CD8-positive, alpha-beta memory T cell (primary cell): ENCODE measurements at regions not wholly inside any gene's neighbourhood (a gene's known extent, or its start where the extent isn't known, plus 50 kb on each side); places are given as distances from the start of the nearest gene placed in this dataset.

Experiments used
- CTCF ChIA-PET: fragments of 350-600 bp; sonication (Branson Sonifier 250); formaldehyde crosslinking; loops from one replicate; lab custom pipeline; 2021; ENCODE audit warnings: antibody characterized with exemption; lab: Charles Lee
- POLR2A ChIA-PET: fragments of 350-600 bp; sonication (Branson Sonifier 250); formaldehyde crosslinking; loops from one replicate; lab custom pipeline; 2021; ENCODE audit warnings: antibody characterized with exemption; lab: Charles Lee
- DNase-seq, 5 donors: peaks; one replicate each; pipeline versions ENCODE4 v3.0.0 to v3.0.0-alpha.2; 2020 to 2022; ENCODE audit warnings: mixed read lengths in 1 of 5
- H3K27ac ChIP-seq: one replicate; pipeline ENCODE4 v1.7.0; 2013; ENCODE audit warnings: low read depth, mild to moderate bottlenecking, low read length, moderate library complexity
- H3K27me3 ChIP-seq: 2 replicates; pipeline ENCODE4 v1.7.0; 2013; ENCODE audit warnings: low read length, mild to moderate bottlenecking; ENCODE audit not compliant: insufficient read depth, poor library complexity, severe bottlenecking
- H3K36me3 ChIP-seq: 2 replicates; pipeline ENCODE4 v1.7.0; 2013; ENCODE audit warnings: mild to moderate bottlenecking, low read length, moderate library complexity; ENCODE audit not compliant: insufficient read depth
- H3K4me1 ChIP-seq: 2 replicates; pipeline ENCODE4 v1.7.0; 2013; ENCODE audit warnings: mild to moderate bottlenecking, low read length, moderate library complexity; ENCODE audit not compliant: insufficient read depth
- H3K4me3 ChIP-seq: 2 replicates; pipeline ENCODE4 v1.7.0; 2013; ENCODE audit warnings: mild to moderate bottlenecking, low read length
- H3K9me3 ChIP-seq: 2 replicates; pipeline ENCODE4 v1.7.0; 2013; ENCODE audit warnings: mild to moderate bottlenecking, low read length
- H3K27ac Mint-ChIP-seq, 8 donors: one replicate each; pipeline ENCODE4 v1.8.0; 2020 to 2021; ENCODE audit warnings: mixed read lengths in 8 of 8, mild to moderate bottlenecking in 6 of 8, inconsistent platforms in 3 of 8, moderate library complexity in 3 of 8
- H3K27me3 Mint-ChIP-seq, 2 donors: one replicate each; pipeline ENCODE4 v1.8.0; 2020 to 2021; ENCODE audit warnings: mixed read lengths in 2 of 2, mild to moderate bottlenecking in 1 of 2, moderate library complexity in 1 of 2
- H3K36me3 Mint-ChIP-seq, 3 donors: one replicate each; pipeline ENCODE4 v1.8.0; 2020 to 2021; ENCODE audit warnings: mixed read lengths in 3 of 3, inconsistent platforms in 1 of 3, mild to moderate bottlenecking in 1 of 3
- H3K4me1 Mint-ChIP-seq, 3 donors: one replicate each; pipeline ENCODE4 v1.8.0; 2020 to 2021; ENCODE audit warnings: mixed read lengths in 3 of 3, inconsistent platforms in 1 of 3, mild to moderate bottlenecking in 1 of 3
- H3K4me3 Mint-ChIP-seq, 7 donors: one replicate each; pipeline ENCODE4 v1.8.0; 2020 to 2021; ENCODE audit warnings: mixed read lengths in 7 of 7, mild to moderate bottlenecking in 6 of 7, moderate library complexity in 4 of 7, inconsistent platforms in 2 of 7
- H3K9me3 Mint-ChIP-seq, 5 donors: one replicate each; pipeline ENCODE4 v1.8.0; 2020 to 2022; ENCODE audit warnings: mixed read lengths in 5 of 5, mild to moderate bottlenecking in 3 of 5, moderate library complexity in 2 of 5, inconsistent platforms in 1 of 5

- Histone ChIP-seq H3K27me3 (no peaks in the 10 kb centered on the region), H3K9me3 (no peaks in the 10 kb centered on the region), H3K4me3 (no peak overlapping the region), H3K36me3 (no peaks in the 10 kb centered on the region), H3K4me1 (no peaks in the 10 kb centered on the region), H3K27ac (no peak overlapping the region)
- DNase-seq, result no peak
- H3K27ac Mint-ChIP-seq, result no peak overlapping the region
- peaks cover 0 to 7% (median 5%) of the 10 kb centered on the region in 5 donors for H3K9me3 Mint-ChIP-seq
- H3K27me3 Mint-ChIP-seq, result peaks cover 1 to 9% of the 10 kb centered on the region in 2 donors
- no peaks in the 10 kb centered on the region for H3K36me3 Mint-ChIP-seq
- no peak overlapping the region for H3K4me3 Mint-ChIP-seq
- POLR2A ChIA-PET, result no interaction called here
- CTCF ChIA-PET, result no interaction called here
- no peaks in the 10 kb centered on the region for H3K4me1 Mint-ChIP-seq
Observed at GRCh38 chr5:74216012-74216411, 424.5 kb downstream of the ENC1 start.

- ChIA-PET POLR2A (no interaction called here), CTCF (no interaction called here)
- no peak overlapping the region for H3K4me3 Mint-ChIP-seq
- no peaks in the 10 kb centered on the region for H3K36me3 Mint-ChIP-seq
- no peak for DNase-seq
- no peaks in the 10 kb centered on the region for H3K27me3 ChIP-seq
- H3K9me3 ChIP-seq, result no peaks in the 10 kb centered on the region
- no peak overlapping the region for H3K4me3 ChIP-seq
- no peaks in the 10 kb centered on the region for H3K36me3 ChIP-seq
- no peaks in the 10 kb centered on the region for H3K4me1 ChIP-seq
- H3K4me1 Mint-ChIP-seq, result no peaks in the 10 kb centered on the region
- H3K27ac ChIP-seq, result no peak overlapping the region
- H3K9me3 Mint-ChIP-seq, result no peaks in the 10 kb centered on the region
- H3K27ac Mint-ChIP-seq, result no peak overlapping the region
- H3K27me3 Mint-ChIP-seq, result peaks cover 0 to 9% of the 10 kb centered on the region in 2 donors
Observed at GRCh38 chr5:74212336-74212735, 428.2 kb downstream of the ENC1 start.

GRCh38 chr5:74209571-74209970 is 431.0 kb downstream of the ENC1 start:
- CTCF ChIA-PET, result no interaction called here
- POLR2A ChIA-PET, result no interaction called here
- Mint-ChIP-seq H3K27me3 (peaks cover 0 to 8% of the 10 kb centered on the region in 2 donors), H3K9me3 (no peaks in the 10 kb centered on the region), H3K4me3 (no peak overlapping the region), H3K4me1 (no peaks in the 10 kb centered on the region), H3K36me3 (peaks cover 0 to 3% (median 0%) of the 10 kb centered on the region in 3 donors), H3K27ac (no peak overlapping the region)
- Histone ChIP-seq H3K36me3 (no peaks in the 10 kb centered on the region), H3K27me3 (no peaks in the 10 kb centered on the region), H3K4me3 (no peak overlapping the region), H3K27ac (no peak overlapping the region), H3K4me1 (no peaks in the 10 kb centered on the region), H3K9me3 (no peaks in the 10 kb centered on the region)
- DNase-seq, result no peak

GRCh38 chr5:74206579-74207550 is 433.7 kb downstream of the ENC1 start:
- Mint-ChIP-seq H3K27me3 (peaks cover 0 to 10% of the 10 kb centered on the region in 2 donors), H3K9me3 (no peaks in the 10 kb centered on the region), H3K4me3 (no peak overlapping the region), H3K4me1 (no peaks in the 10 kb centered on the region), H3K36me3 (peaks cover 0 to 3% (median 0%) of the 10 kb centered on the region in 3 donors), H3K27ac (no peak overlapping the region)
- H3K36me3 ChIP-seq, result no peaks in the 10 kb centered on the region
- ChIA-PET POLR2A (no interaction called here), CTCF (no interaction called here)
- no peak for DNase-seq
- H3K4me3 ChIP-seq, result no peak overlapping the region
- H3K27ac ChIP-seq, result no peak overlapping the region
- no peaks in the 10 kb centered on the region for H3K27me3 ChIP-seq
- no peaks in the 10 kb centered on the region for H3K9me3 ChIP-seq
- H3K4me1 ChIP-seq, result no peaks in the 10 kb centered on the region

GRCh38 chr5:74205767-74206578 is 434.6 kb downstream of the ENC1 start:
- Mint-ChIP-seq H3K27me3 (peaks cover 0 to 10% of the 10 kb centered on the region in 2 donors), H3K27ac (no peak overlapping the region), H3K4me1 (no peaks in the 10 kb centered on the region), H3K4me3 (no peak overlapping the region), H3K9me3 (no peaks in the 10 kb centered on the region), H3K36me3 (peaks cover 0 to 3% (median 0%) of the 10 kb centered on the region in 3 donors)
- Histone ChIP-seq H3K27me3 (no peaks in the 10 kb centered on the region), H3K9me3 (no peaks in the 10 kb centered on the region), H3K4me1 (no peaks in the 10 kb centered on the region), H3K36me3 (no peaks in the 10 kb centered on the region), H3K4me3 (no peak overlapping the region), H3K27ac (no peak overlapping the region)
- no peak for DNase-seq
- CTCF ChIA-PET, result no interaction called here
- POLR2A ChIA-PET, result no interaction called here

- Histone ChIP-seq H3K4me3 (no peak overlapping the region), H3K4me1 (no peaks in the 10 kb centered on the region), H3K9me3 (no peaks in the 10 kb centered on the region), H3K27me3 (no peaks in the 10 kb centered on the region), H3K27ac (no peak overlapping the region), H3K36me3 (no peaks in the 10 kb centered on the region)
- ChIA-PET POLR2A (no interaction called here), CTCF (no interaction called here)
- H3K36me3 Mint-ChIP-seq, result peaks cover 0 to 1% (median 0%) of the 10 kb centered on the region in 3 donors
- no peak for DNase-seq
- H3K4me3 Mint-ChIP-seq, result no peak overlapping the region
- H3K4me1 Mint-ChIP-seq, result no peaks in the 10 kb centered on the region
- H3K27me3 Mint-ChIP-seq, result peaks cover 0 to 9% of the 10 kb centered on the region in 2 donors
- H3K9me3 Mint-ChIP-seq, result no peaks in the 10 kb centered on the region
- H3K27ac Mint-ChIP-seq, result no peak overlapping the region
Observed at GRCh38 chr5:74201334-74202081, 439.0 kb downstream of the ENC1 start.

- H3K4me3 ChIP-seq, result no peak overlapping the region
- no peaks in the 10 kb centered on the region for H3K9me3 ChIP-seq
- no peak overlapping the region for H3K27ac ChIP-seq
- Mint-ChIP-seq H3K4me3 (no peak overlapping the region), H3K4me1 (no peaks in the 10 kb centered on the region), H3K9me3 (no peaks in the 10 kb centered on the region), H3K27me3 (peaks cover 0 to 7% of the 10 kb centered on the region in 2 donors), H3K36me3 (no peaks in the 10 kb centered on the region), H3K27ac (peak overlapping the region in 1 of 8 donors; percentile 34)
- no peaks in the 10 kb centered on the region for H3K36me3 ChIP-seq
- H3K4me1 ChIP-seq, result no peaks in the 10 kb centered on the region
- no peaks in the 10 kb centered on the region for H3K27me3 ChIP-seq
- no peak for DNase-seq
- ChIA-PET CTCF (no interaction called here), POLR2A (no interaction called here)
Observed at GRCh38 chr5:74200560-74200959, 440.0 kb downstream of the ENC1 start.
